Psoas muscle (tissue), 7 donors: ENCODE measurements at regions not wholly inside any gene's neighbourhood (a gene's known extent, or its start where the extent isn't known, plus 50 kb on each side); places are given as distances from the start of the nearest gene placed in this dataset.
"Not testable (repeated sequence)": the region's sequence is repeated elsewhere in the genome, so short reads cannot be mapped to it uniquely, and the experiment has no call there.

Source experiments
- ATAC-seq, 4 donors: fragments of 200-7000 bp; cut with Tn5 transposase; one replicate each; pipeline ENCODE4 v1.9.1; 2020; ENCODE audit warnings: moderate library complexity in 3 of 4, mild to moderate bottlenecking in 2 of 4
- DNase-seq, 2 donors: peaks; one replicate each; pipeline ENCODE4 v3.0.0-alpha.2; 2020
- H3K27ac ChIP-seq: fragments of 200-600 bp; one replicate; pipeline ENCODE4 v1.8.0; 2022
- H3K27me3 ChIP-seq, 3 donors: fragments of 200-600 bp in 1 of 3; one replicate each; pipeline versions ENCODE4 v1.6.1 to v1.8.0; 2013 to 2022; ENCODE audit warnings: low read length in 2 of 3, mild to moderate bottlenecking in 2 of 3, moderate library complexity in 1 of 3; ENCODE audit not compliant: insufficient read depth in 3 of 3
- H3K36me3 ChIP-seq, 2 donors: fragments of 200-600 bp in 1 of 2; one replicate each; pipeline versions ENCODE4 v1.6.1 to v1.8.0; 2013 to 2022; ENCODE audit warnings: low read depth in 1 of 2, mild to moderate bottlenecking in 1 of 2, moderate library complexity in 1 of 2; ENCODE audit not compliant: insufficient read depth in 1 of 2
- H3K4me1 ChIP-seq: fragments of 200-600 bp; one replicate; pipeline ENCODE4 v1.8.0; 2022
- H3K4me3 ChIP-seq: fragments of 200-600 bp; one replicate; pipeline ENCODE4 v1.8.0; 2022; ENCODE audit warnings: mild to moderate bottlenecking
- H3K9me3 ChIP-seq: fragments of 200-600 bp; one replicate; pipeline ENCODE4 v1.8.0; 2022
- WGBS, 3 donors: extraction: QIAGEN DNeasy Blood & Tissue Kit; methylation state at CpG; one replicate each; pipeline versions ENCODE4 v1.1.6 to v1.1.7; 2013; 5-methylcytosine and 5-hydroxymethylcytosine counted together
- intact Hi-C, 2 donors: fragments of 100-400 bp; cut with DNase I; formaldehyde crosslinking; loops; one replicate each; pipeline versions ENCODE4 v1.11.0 to v1.14.2; 2022
- TF ChIP-seq, protein P1 (sequence below): fragments of 200-600 bp; IDR thresholded peaks from one replicate; pipeline ENCODE4 v1.8.0; 2022; ENCODE audit warnings: antibody characterized with exemption
- donor health status: healthy with polysubstance abuse.
- donor health status: DM: no; HTN: no; CAD: no; lungs with moderate emphysema.
- donor health status: Bipolar disorder and iron deficiency.
- donor health status: healthy.
- donor health status: DM: yes; HTN: yes; CAD: no.
- donor health status: DM: no; HTN: no; CAD: no.
- donor health status: DM: yes; HTN: yes; CAD: no.

DNA sequence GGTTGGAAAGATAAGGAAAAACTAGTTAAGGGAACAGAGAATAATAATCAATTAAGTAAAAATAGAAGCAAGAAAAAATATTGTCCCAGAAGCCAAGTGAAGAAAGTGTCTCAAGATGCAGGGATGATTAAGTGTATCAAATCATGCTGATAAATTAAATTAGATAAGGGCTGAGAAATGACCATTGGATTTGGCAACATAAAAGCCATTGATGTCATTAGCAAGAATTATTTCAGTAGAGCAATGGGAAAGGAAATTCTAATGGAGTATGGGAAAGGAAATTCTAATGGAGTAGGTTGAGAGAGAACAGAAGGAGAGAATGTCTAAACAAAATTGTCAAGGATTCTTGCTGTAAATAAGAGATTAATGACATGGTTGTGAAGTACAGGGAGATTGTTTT, 146.8 kb downstream of the TFAP2B start:
- TF ChIP-seq, protein P1, sequence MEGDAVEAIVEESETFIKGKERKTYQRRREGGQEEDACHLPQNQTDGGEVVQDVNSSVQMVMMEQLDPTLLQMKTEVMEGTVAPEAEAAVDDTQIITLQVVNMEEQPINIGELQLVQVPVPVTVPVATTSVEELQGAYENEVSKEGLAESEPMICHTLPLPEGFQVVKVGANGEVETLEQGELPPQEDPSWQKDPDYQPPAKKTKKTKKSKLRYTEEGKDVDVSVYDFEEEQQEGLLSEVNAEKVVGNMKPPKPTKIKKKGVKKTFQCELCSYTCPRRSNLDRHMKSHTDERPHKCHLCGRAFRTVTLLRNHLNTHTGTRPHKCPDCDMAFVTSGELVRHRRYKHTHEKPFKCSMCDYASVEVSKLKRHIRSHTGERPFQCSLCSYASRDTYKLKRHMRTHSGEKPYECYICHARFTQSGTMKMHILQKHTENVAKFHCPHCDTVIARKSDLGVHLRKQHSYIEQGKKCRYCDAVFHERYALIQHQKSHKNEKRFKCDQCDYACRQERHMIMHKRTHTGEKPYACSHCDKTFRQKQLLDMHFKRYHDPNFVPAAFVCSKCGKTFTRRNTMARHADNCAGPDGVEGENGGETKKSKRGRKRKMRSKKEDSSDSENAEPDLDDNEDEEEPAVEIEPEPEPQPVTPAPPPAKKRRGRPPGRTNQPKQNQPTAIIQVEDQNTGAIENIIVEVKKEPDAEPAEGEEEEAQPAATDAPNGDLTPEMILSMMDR: no peak
- intact Hi-C loops: no loop called here
- H3K4me1 ChIP-seq: no peaks in the 10 kb centered on the region
- H3K27me3 ChIP-seq: no peaks in the 10 kb centered on the region
- no peak overlapping the region for H3K4me3 ChIP-seq
- no peaks in the 10 kb centered on the region for H3K36me3 ChIP-seq
- no peak overlapping the region for H3K27ac ChIP-seq
- no peak for ATAC-seq
- no peaks in the 10 kb centered on the region for H3K9me3 ChIP-seq
- DNase-seq: no peak

DNA sequence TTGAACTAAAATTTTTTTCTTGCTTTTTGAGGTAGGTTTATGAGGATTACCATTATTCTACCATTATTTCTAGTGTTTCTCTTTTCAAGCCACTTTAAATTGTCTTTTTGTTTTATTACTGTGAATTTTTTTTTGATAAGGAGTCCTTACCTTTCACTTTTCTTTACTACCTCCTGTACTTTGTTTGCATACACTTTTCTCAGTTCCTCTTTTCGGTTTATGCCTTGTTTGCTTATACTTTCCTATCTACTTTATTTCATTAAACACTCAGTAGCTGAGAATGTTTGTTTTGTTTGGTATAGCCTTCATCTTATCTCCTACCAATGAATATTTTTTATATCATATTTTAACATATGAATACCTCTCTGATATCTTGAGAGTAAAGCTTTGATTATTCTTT, 147.9 kb downstream of the TFAP2B start:
- 79 to 88% (median 85%) methylated on average over 1 of the region's 1 CpG for WGBS, 3 donors
- DNase-seq (no peak), ATAC-seq (no peak)
- TF ChIP-seq, protein P1: no peak
- intact Hi-C loops: no loop called here
- Histone ChIP-seq H3K4me1 (no peaks in the 10 kb centered on the region), H3K27me3 (no peaks in the 10 kb centered on the region), H3K27ac (no peak overlapping the region), H3K9me3 (no peaks in the 10 kb centered on the region), H3K36me3 (no peaks in the 10 kb centered on the region), H3K4me3 (no peak overlapping the region)

DNA sequence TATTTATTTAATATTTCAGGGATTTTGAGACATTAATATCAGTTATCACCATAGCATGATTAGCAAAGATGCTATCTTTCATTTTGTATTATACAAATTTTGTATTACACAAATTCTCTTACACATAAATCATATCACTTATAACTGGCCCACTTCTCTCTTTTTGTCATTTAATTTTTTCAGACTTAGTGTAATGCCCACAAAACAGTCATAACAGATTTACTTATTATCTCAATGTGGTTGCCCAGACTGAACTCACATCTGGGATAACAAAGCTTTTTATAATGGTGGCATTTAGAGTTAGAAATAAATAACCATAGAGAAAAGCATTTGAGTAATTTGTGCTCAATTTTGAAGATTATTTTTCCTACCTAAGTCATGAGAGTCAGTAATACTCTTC, 148.3 kb downstream of the TFAP2B start:
- DNase-seq (no peak), ATAC-seq (no peak)
- H3K4me3 ChIP-seq: no peak overlapping the region
- H3K36me3 ChIP-seq: no peaks in the 10 kb centered on the region
- H3K27ac ChIP-seq: no peak overlapping the region
- H3K27me3 ChIP-seq: no peaks in the 10 kb centered on the region
- intact Hi-C loops: no loop called here
- H3K4me1 ChIP-seq: no peaks in the 10 kb centered on the region
- TF ChIP-seq, protein P1: no peak
- no peaks in the 10 kb centered on the region for H3K9me3 ChIP-seq

DNA sequence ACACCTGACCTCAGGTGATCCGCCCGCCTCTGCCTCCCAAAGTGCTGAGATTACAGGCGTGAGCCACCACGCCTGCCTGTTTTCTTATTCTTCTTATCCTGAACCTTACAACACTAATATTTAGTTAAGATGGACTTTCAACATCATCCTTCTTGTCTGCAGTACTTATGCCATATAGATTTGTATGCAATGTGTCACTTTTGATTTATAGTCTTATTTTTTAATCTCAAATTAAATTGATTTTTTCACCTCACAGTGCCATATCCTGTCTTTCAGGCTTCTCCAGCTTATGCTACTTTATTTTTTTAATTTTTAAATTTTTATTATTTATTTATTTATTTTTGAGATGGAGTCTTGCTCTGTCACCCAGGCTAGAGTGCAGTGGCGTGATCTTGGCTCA, 149.6 kb downstream of the TFAP2B start:
- H3K36me3 ChIP-seq, H3K4me1 ChIP-seq, H3K27ac ChIP-seq, intact Hi-C loops, DNase-seq, H3K4me3 ChIP-seq, H3K9me3 ChIP-seq, H3K27me3 ChIP-seq, ATAC-seq: not testable (repeated sequence)
- WGBS, 3 donors: 92 to 97% (median 96%) methylated on average over 5 of the region's 5 CpGs

- Histone ChIP-seq H3K9me3 (no peaks in the 10 kb centered on the region), H3K27ac (no peak overlapping the region), H3K27me3 (no peaks in the 10 kb centered on the region), H3K4me3 (no peak overlapping the region), H3K36me3 (no peaks in the 10 kb centered on the region), H3K4me1 (no peaks in the 10 kb centered on the region)
- ATAC-seq (no peak), DNase-seq (no peak)
- intact Hi-C loops: no loop called here
- 29 to 56% (median 50%) methylated on average over 1 of the region's 1 CpG for WGBS, 3 donors
- TF ChIP-seq, protein P1: no peak
These were observed 152.2 kb downstream of the TFAP2B start for GRCh38 chr6:50970908-50971307.
